NK-92 (cell line): ENCODE measurements at regions not wholly inside any gene's neighbourhood (a gene's known extent, or its start where the extent isn't known, plus 50 kb on each side); places are given as distances from the start of the nearest gene placed in this dataset.
"Not testable (repeated sequence)": the region's sequence is repeated elsewhere in the genome, so short reads cannot be mapped to it uniquely, and the experiment has no call there.

Experiments
- DNase-seq: peaks from one replicate; lab custom pipeline; 2025; ENCODE audit not compliant: unreplicated experiment; lab: John Stamatoyannopoulos, UW

- no peak for DNase-seq
Measured at GRCh38 chr1:212495766-212496494, 63.2 kb downstream of the NENF start.

GRCh38 chr1:212496682-212497081 lies 64.0 kb downstream of the NENF start:
- no peak for DNase-seq

DNA sequence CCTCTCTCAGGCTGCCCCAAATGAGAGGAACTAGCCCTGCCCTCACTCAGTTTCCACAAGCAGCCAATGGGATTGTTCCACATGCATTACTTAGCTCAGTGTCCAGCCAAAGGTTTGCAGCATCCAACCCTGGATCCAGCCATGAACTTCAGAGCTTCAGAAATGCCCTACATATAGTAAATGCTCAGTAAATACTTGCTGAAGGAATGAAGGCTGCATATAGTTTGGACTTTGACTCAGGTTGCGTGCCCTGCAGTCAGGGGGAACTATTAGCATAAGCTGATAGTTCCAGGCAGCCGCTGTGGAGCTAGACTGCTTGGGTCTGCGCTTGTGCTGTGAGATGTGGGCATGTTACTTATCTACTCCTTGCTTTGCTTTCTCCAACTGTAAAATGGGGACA lies 64.8 kb downstream of the NENF start:
- no peak for DNase-seq

DNA sequence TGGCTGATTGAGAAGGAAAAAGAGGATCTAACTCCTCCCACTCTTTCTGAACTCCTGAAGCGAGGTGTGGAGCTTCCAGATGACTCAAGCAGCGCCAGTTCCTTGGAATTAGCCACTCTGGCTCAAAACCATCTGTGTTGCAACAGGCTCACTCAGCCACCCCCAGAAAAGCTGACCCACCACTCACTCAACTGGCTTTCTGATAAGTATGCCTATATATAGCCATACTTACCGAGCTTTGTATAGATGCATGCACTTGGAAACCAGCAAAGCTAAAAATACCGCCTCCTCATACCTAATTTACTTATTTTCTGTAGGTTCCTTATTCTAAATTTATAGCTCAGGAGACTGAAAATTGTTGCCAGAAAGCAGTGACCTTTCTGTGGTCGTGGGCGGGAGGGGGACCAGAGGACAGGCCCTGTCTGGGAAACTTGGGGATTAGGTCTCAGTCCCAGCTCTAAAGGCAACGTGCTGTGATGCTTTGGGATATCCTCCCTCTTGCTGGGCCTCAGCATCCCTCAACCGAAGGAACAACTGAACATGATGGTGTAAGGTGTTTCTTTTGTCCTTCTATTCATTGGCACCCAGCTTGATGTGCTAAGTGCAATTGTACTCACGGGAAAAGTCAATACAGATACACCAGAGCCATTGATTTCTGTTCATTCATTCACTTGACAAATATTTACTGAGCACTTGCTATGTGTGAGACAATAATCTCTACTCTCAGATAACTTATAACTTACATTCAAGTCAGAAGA lies 65.7 kb downstream of the NENF start:
- DNase-seq = no peak

GRCh38 chr1:212500351-212500750 lies 67.6 kb downstream of the NENF start:
- DNase-seq = no peak

DNA sequence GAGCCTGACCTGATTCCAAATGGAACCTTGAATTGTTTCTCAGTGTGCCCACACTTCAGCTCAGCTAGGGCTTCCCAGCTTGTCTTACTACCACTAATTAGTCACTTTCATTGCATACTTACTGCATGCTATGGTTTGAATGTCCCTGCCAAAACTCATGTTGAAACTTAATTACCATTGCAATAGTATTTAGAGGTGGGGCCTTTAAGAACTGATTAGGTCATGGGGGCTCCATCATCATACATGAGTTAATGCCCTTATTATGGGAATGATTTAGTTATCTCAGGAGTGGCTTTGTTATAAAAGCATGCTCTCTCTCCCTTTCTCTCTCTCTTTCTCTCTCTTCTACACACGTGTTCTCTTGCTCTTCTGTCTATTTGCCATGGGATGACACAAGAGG lies 68.3 kb downstream of the NENF start:
- no peak for DNase-seq

GRCh38 chr1:212503714-212504113 lies 71.0 kb downstream of the NENF start:
- DNase-seq = no peak

DNA sequence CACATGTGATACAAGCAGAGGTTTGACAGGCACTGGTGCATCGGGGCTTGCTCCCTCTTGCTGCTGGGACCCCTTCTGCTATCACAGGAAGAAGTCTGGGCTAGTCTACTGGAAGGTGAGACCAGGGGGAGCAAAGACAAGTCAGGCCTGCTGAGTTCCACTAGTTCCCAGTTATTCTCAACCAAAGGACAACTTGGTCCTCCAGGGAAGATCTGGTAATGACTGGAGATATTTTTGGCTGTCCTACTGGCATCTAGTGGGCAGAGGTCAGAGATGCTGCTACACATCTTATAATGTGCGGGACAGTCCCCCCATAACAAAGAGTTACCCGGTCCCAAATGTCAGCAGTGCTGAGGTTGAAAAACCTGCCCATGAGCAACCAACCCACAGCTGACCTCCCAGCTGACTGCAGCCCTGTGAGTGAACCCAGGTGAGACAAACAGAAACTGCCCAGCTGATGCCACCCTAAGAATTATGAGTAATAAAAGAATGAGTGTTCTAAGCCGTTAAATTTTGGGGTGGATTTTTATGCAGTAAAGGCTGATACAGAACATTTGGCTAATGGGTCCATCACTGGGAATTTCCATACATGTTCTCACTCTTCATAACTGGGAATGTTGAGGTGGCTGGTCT lies 71.6 kb downstream of the NENF start:
- DNase-seq = no peak

- no peak for DNase-seq
Measured at GRCh38 chr1:212506666-212507065, 73.9 kb downstream of the NENF start.

- no peak for DNase-seq
Measured at GRCh38 chr1:212507369-212507768, 74.6 kb downstream of the NENF start.

- DNase-seq = no peak
Measured at GRCh38 chr1:212512816-212513559, 80.3 kb downstream of the NENF start.

DNA sequence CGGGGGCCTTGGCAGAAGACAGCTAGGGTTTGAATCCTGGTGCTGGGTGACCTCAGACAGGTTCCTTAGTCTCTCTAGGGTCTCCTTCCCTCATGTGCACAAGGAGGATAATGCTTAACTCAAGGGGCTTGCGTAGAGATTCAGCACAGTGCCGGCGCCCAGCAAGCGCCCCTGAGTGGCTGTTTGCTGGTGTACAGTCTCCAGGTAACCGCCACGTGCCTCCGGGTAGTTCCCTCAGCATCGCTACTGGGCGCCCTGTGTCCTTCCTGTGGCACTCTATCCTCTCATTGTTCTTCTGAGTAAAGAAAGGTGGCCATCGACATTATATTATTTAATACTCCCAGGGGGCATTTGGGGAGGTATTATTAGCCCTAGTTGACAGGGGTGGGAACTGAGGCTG lies 80.9 kb downstream of the NENF start:
- DNase-seq = no peak

DNA sequence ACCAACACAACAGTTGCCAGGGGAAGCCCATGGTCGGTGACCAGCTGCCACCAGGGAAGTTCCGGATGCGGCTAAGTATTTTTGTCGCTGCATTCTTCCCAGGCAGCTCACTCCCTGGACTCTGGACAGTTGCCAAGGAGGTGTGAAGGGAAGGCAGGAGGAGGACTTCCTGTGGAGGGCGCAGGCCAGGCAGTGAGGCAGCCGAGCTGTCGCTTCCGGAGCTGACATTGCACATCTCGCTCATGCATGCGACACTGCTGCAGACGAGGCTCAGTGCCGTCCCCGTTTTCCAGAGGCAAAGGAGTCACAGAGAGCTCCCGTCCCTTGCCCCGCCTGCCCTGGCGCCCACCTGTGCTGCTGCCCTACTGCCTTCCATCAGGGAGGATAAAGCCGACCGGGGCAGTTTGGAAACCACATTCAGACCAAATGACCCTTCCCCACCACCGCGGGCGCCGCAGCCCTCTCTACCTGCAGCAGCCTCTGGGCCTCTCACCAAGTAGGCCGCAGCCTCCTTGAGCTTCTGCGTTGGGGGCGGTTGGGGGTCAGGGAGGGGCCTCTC lies 81.4 kb downstream of the NENF start:
- DNase-seq = no peak

DNA sequence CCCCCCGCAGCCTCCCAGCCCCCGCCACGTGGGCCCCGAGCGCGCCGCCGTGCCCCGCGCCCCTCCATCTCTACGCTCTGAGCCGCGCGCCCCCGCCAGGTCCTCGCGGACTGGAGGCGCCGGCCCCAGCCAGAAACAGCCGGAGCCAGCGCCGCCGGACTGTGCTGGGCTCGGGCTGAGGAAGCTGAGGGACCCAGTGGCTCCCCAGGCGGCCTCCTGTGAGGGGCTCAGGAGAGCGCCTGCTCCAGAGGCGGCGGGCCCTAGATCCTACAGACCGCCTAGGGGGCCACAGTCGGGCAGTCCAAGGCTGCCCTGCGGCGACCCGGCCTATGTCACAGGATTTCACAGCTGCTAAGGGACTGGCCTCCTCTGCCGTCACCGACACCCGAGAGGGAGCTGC lies 82.1 kb downstream of the NENF start:
- no peak for DNase-seq

DNA sequence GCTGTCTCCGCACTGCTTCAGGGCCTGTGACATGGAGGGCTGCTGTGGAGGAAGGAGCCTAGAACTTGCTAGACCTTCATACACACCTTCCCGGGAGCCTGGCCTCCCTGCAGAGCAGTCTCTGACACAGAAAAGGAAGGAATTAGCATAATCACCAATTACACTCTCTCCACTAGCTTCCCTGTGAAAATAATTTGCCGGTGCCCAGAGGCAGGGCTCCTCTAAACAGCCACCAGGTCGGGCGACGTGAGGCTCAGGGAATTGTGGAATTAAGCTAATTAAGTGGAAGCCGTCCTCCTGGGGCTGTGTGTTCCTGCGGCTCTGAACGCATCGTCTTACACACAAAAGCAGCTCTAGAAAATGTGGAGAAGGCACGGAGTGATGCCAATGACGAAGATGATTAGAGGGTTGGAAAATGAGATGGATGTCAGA lies 82.6 kb downstream of the NENF start:
- no peak for DNase-seq

GRCh38 chr1:212516012-212516411 lies 83.3 kb downstream of the NENF start:
- not testable (repeated sequence) for DNase-seq

GRCh38 chr1:212518188-212519054 lies 85.7 kb downstream of the NENF start:
- no peak for DNase-seq

GRCh38 chr1:212519131-212519530 lies 86.4 kb downstream of the NENF start:
- no peak for DNase-seq

DNA sequence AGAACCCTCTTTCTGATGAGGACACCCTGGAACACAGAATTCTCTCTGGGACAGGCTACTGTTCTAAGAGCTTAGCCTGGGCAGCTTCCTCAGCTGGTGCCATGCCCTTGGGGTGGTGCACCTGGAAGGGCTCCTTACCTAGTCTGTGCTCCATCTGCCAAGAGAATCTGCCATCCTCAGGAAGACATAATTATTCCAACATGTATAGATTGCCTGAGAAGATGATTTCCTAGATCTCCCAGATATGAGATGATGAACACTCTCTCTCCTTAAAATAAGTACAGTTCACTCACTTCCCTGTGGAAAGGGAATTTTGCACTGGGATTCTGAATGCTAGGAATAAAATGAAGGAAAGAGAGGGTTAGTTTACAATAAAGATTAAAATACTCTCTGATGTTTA lies 87.6 kb downstream of the NENF start:
- DNase-seq = no peak

DNA sequence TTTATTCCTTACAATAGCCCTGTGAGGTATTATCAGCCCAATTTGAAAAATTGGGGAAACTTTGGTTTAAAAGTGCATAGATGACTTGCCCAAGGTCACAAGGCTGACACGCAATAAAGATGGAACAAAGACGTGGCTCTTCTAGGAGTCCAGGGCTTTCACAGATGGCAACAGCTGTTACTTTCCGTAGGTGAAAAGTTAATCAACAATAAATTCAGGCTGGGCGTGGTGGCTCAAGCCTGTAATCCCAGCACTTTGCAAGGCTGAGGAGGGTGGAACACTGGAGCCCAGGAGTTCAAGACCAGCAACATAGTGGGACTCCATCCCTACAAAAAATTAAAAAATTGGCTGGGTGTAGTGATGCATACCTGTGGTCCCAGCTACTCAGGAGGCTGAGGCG lies 87.8 kb upstream of the ATF3 start:
- no peak for DNase-seq
